IMR-90 (cell line): ENCODE measurements at regions not wholly inside any gene's neighbourhood (a gene's known extent, or its start where the extent isn't known, plus 50 kb on each side); places are given as distances from the start of the nearest gene placed in this dataset.

Experiments
- ATAC-seq: fragments of 200-7000 bp; cut with Tn5 transposase; 2 replicates; pipeline ENCODE4 v1.9.1; 2020; ENCODE audit warnings: low read depth, mild to moderate bottlenecking, moderate library complexity
- BruUV-seq: library from RNA; stranded (reverse); fragments of 400-500 nt; replicated peaks from 2 replicates; lab custom pipeline; 2021; lab: Mats Ljungman, UMichigan
- CTCF ChIA-PET: fragments of 300-600 bp; formaldehyde crosslinking; extraction: SDS; loops from one replicate; lab custom pipeline; 2021; ENCODE audit warnings: antibody characterized with exemption; lab: Yijun Ruan, JAX
- POLR2A ChIA-PET: fragments of 300-600 bp; sonication (Branson Sonifier 250); formaldehyde crosslinking; loops from one replicate; lab custom pipeline; 2022; ENCODE audit warnings: antibody characterized with exemption; ENCODE audit not compliant: unreplicated experiment; lab: Charles Lee
- DNase-seq: peaks from one replicate; pipeline ENCODE4 v3.0.0; 2013
- H2AFZ ChIP-seq: replicated peaks from 2 replicates; pipeline ENCODE3; 2013; ENCODE audit warnings: low read length, mild to moderate bottlenecking; ENCODE audit not compliant: poor library complexity
- H2AK5ac ChIP-seq: 2 replicates; pipeline ENCODE4 v1.6.1; 2013; ENCODE audit warnings: low read depth, low read length, inconsistent platforms
- H2AK9ac ChIP-seq: replicated peaks from 2 replicates; pipeline ENCODE3; 2013; ENCODE audit warnings: mild to moderate bottlenecking, low read depth, low read length, moderate library complexity; ENCODE audit not compliant: poor library complexity
- H2BK120ac ChIP-seq: 2 replicates; pipeline ENCODE4 v1.6.1; 2013; ENCODE audit warnings: low read depth, low read length, inconsistent platforms
- H2BK15ac ChIP-seq: 3 replicates; pipeline ENCODE4 v1.6.1; 2013; ENCODE audit warnings: low read depth, low read length, inconsistent platforms
- H2BK20ac ChIP-seq: 2 replicates; pipeline ENCODE4 v1.6.1; 2013; ENCODE audit warnings: low read depth, mild to moderate bottlenecking, inconsistent platforms, low read length, moderate library complexity
- H2BK5ac ChIP-seq: 2 replicates; pipeline ENCODE4 v1.6.1; 2013; ENCODE audit warnings: mild to moderate bottlenecking, low read depth, low read length, inconsistent platforms; ENCODE audit not compliant: poor library complexity, severe bottlenecking
- H3K14ac ChIP-seq: replicated peaks from 2 replicates; pipeline ENCODE4 v1.6.1; 2013; ENCODE audit warnings: low read depth, low read length, inconsistent platforms
- H3K18ac ChIP-seq: 2 replicates; pipeline ENCODE4 v1.6.1; 2013; ENCODE audit warnings: low read depth, low read length, control low read depth
- H3K23ac ChIP-seq: 2 replicates; pipeline ENCODE4 v1.6.1; 2013; ENCODE audit warnings: low read depth, low read length, inconsistent platforms
- H3K27ac ChIP-seq: 2 replicates; pipeline ENCODE4 v1.5.1; 2013; ENCODE audit warnings: mild to moderate bottlenecking, control low read depth, low read length; ENCODE audit not compliant: insufficient read depth
- H3K27me3 ChIP-seq: 2 replicates; pipeline ENCODE4 v1.6.1; 2013; ENCODE audit warnings: low read length; ENCODE audit not compliant: control insufficient read depth, insufficient read depth
- H3K36me3 ChIP-seq: 2 replicates; pipeline ENCODE4 v1.6.1; 2013; ENCODE audit warnings: low read length, mixed read lengths; ENCODE audit not compliant: control insufficient read depth, insufficient read depth
- H3K4ac ChIP-seq: 2 replicates; pipeline ENCODE4 v1.6.1; 2013; ENCODE audit warnings: low read depth, low read length, inconsistent platforms
- H3K4me1 ChIP-seq: 2 replicates; pipeline ENCODE4 v1.6.1; 2013; ENCODE audit warnings: low read length, mixed read lengths; ENCODE audit not compliant: control insufficient read depth, insufficient read depth
- H3K4me2 ChIP-seq: 2 replicates; pipeline ENCODE4 v1.6.1; 2013; ENCODE audit warnings: low read depth, mild to moderate bottlenecking, control low read depth, low read length, moderate library complexity
- H3K4me3 ChIP-seq: 2 replicates; pipeline ENCODE4 v1.5.1; 2013; ENCODE audit warnings: low read depth, mild to moderate bottlenecking, control low read depth, low read length, moderate library complexity; ENCODE audit not compliant: insufficient read depth
- H3K56ac ChIP-seq: 2 replicates; pipeline ENCODE4 v1.6.1; 2013; ENCODE audit warnings: low read length, inconsistent platforms; ENCODE audit not compliant: insufficient read depth; ENCODE audit errors: extremely low read depth
- H3K79me1 ChIP-seq, 2 experiments: 2 replicates each; pipeline ENCODE4 v1.6.1; 2013; ENCODE audit warnings: low read length in 2 of 2, inconsistent platforms in 1 of 2, low read depth in 1 of 2
- H3K9ac ChIP-seq: 2 replicates; pipeline ENCODE4 v1.6.1; 2013; ENCODE audit warnings: low read depth, low read length, control low read depth
- H3K9me1 ChIP-seq: 2 replicates; pipeline ENCODE4 v1.6.1; 2013; ENCODE audit warnings: low read length, inconsistent platforms; ENCODE audit not compliant: insufficient read depth
- H3K9me3 ChIP-seq: 2 replicates; pipeline ENCODE4 v1.6.1; 2013; ENCODE audit warnings: low read length; ENCODE audit not compliant: control insufficient read depth, insufficient read depth
- H4K20me1 ChIP-seq: 2 replicates; pipeline ENCODE4 v1.6.1; 2013; ENCODE audit warnings: low read length, inconsistent platforms; ENCODE audit not compliant: insufficient read depth
- H4K5ac ChIP-seq: 2 replicates; pipeline ENCODE4 v1.6.1; 2013; ENCODE audit warnings: mild to moderate bottlenecking, low read depth, low read length, control low read depth
- H4K8ac ChIP-seq, 2 experiments: 2 replicates each; pipeline ENCODE4 v1.6.1; 2013; ENCODE audit warnings: low read depth in 2 of 2, low read length in 2 of 2, control low read depth in 1 of 2, inconsistent platforms in 1 of 2
- H4K91ac ChIP-seq: 2 replicates; pipeline ENCODE4 v1.6.1; 2013; ENCODE audit warnings: low read depth, low read length, inconsistent platforms; ENCODE audit not compliant: insufficient read depth
- BHLHE40 ChIP-seq: fragments of 150-350 bp; IDR thresholded peaks from 2 replicates; pipeline ENCODE4 v1.6.1; 2016; ENCODE audit warnings: mild to moderate bottlenecking, low read depth, low read length
- CEBPB ChIP-seq: IDR thresholded peaks from 2 replicates; pipeline ENCODE4 v1.6.1; 2012; ENCODE audit warnings: low read depth, low read length, improper control_type of control experiment
- CHD1 ChIP-seq: IDR thresholded peaks from 2 replicates; pipeline ENCODE4 v1.6.1; 2012; ENCODE audit warnings: low read depth, low read length, improper control_type of control experiment
- FOS ChIP-seq: fragments of 150-350 bp; IDR thresholded peaks from 2 replicates; pipeline ENCODE4 v1.6.1; 2016; ENCODE audit warnings: low read depth, low read length
- MAFK ChIP-seq: IDR thresholded peaks from 2 replicates; pipeline ENCODE4 v1.6.1; 2012; ENCODE audit warnings: low read depth, low read length, improper control_type of control experiment
- MAZ ChIP-seq: IDR thresholded peaks from 2 replicates; pipeline ENCODE4 v1.6.1; 2012; ENCODE audit warnings: low read depth, mild to moderate bottlenecking, low read length, improper control_type of control experiment, moderate library complexity, borderline replicate concordance
- MXI1 ChIP-seq: IDR thresholded peaks from 2 replicates; pipeline ENCODE4 v1.6.1; 2012; ENCODE audit warnings: low read depth, mild to moderate bottlenecking, low read length, moderate library complexity, borderline replicate concordance
- NFE2L2 ChIP-seq: fragments of 150-350 bp; IDR thresholded peaks from 2 replicates; pipeline ENCODE4 v1.6.1; 2016; ENCODE audit warnings: low read depth, mild to moderate bottlenecking, low read length
- POLR2A ChIP-seq: IDR thresholded peaks from 2 replicates; pipeline ENCODE4 v1.6.1; 2012; ENCODE audit warnings: mild to moderate bottlenecking, low read depth, low read length
- RAD21 ChIP-seq: IDR thresholded peaks from 2 replicates; pipeline ENCODE4 v1.6.1; 2012; ENCODE audit warnings: low read length, improper control_type of control experiment
- RCOR1 ChIP-seq: IDR thresholded peaks from 2 replicates; pipeline ENCODE4 v1.6.1; 2012; ENCODE audit warnings: mild to moderate bottlenecking, low read length, improper control_type of control experiment; ENCODE audit not compliant: insufficient replicate concordance
- RFX5 ChIP-seq: IDR thresholded peaks from 2 replicates; pipeline ENCODE4 v1.8.0; 2012; ENCODE audit warnings: low read depth, mild to moderate bottlenecking, low read length, moderate library complexity
- SMC3 ChIP-seq: fragments of 150-350 bp; IDR thresholded peaks from 2 replicates; pipeline ENCODE4 v1.6.1; 2016; ENCODE audit warnings: low read depth, mild to moderate bottlenecking, antibody characterized with exemption, low read length, moderate library complexity
- USF2 ChIP-seq: fragments of 150-350 bp; IDR thresholded peaks from 2 replicates; pipeline ENCODE4 v1.6.1; 2017; ENCODE audit warnings: mild to moderate bottlenecking, antibody characterized with exemption, low read length, low read depth
- WGBS, 2 experiments: methylation state at CpG; one replicate each; pipeline versions ENCODE4 v1.1.5 to v1.1.7; 2013; ENCODE audit warnings: missing lambda C conversion rate in 2 of 2; ENCODE audit not compliant: insufficient read length in 1 of 2; ENCODE audit errors: extremely low coverage in 2 of 2; 5-methylcytosine and 5-hydroxymethylcytosine counted together
- dilution Hi-C: fragments of 300-500 bp; cut with HindIII; formaldehyde crosslinking; loops from one replicate; pipeline ENCODE4 v1.14.3; 2018; ENCODE audit warnings: low sequenced_read_pairs; ENCODE audit not compliant: unreplicated experiment
- in situ Hi-C: fragments of 300-500 bp; cut with MboI; formaldehyde crosslinking; loops from 3 replicates; pipeline ENCODE4 v1.14.3; 2019; ENCODE audit warnings: low sequenced_read_pairs, inconsistent platforms, mixed read lengths
- intact Hi-C: fragments of 100-400 bp; cut with micrococcal nuclease; formaldehyde crosslinking; loops from 2 replicates; pipeline ENCODE4 v1.10.0; 2022
- TF ChIP-seq, protein P1 (sequence below): conservative IDR thresholded peaks from 2 replicates; pipeline ENCODE4 v1.5.1; 2012; ENCODE audit warnings: mild to moderate bottlenecking, low read depth, low read length, improper control_type of control experiment
- TF ChIP-seq, protein P2 (sequence below): fragments of 150-350 bp; IDR thresholded peaks from 2 replicates; pipeline ENCODE4 v1.6.1; 2016; ENCODE audit warnings: low read depth, mild to moderate bottlenecking, low read length, moderate library complexity, borderline replicate concordance

- POLR2A ChIA-PET: no interaction called here
- Histone ChIP-seq H3K9me3 (no peaks in the 10 kb centered on the region), H3K4me2 (no peak overlapping the region), H3K18ac (no peak overlapping the region), H4K8ac (no peak overlapping the region), H2BK120ac (no peak overlapping the region), H4K91ac (no peak overlapping the region), H3K27me3 (no peaks in the 10 kb centered on the region), H2BK5ac (no peak overlapping the region), H3K23ac (no peak overlapping the region), H2AFZ (no peak overlapping the region), H3K4me3 (no peak overlapping the region), H3K9ac (no peak overlapping the region), H4K5ac (no peak overlapping the region), H2BK20ac (no peak overlapping the region), H3K4me1 (no peaks in the 10 kb centered on the region), H3K4ac (no peak overlapping the region), H4K20me1 (no peaks in the 10 kb centered on the region), H3K36me3 (no peaks in the 10 kb centered on the region), H3K56ac (no peak overlapping the region), H3K14ac (no peak overlapping the region), H2AK9ac (no peak overlapping the region), H3K27ac (no peak overlapping the region), H2BK15ac (no peak overlapping the region), H3K79me1 (no peaks in the 10 kb centered on the region), H2AK5ac (no peak overlapping the region), H3K9me1 (peaks cover 2% of the 10 kb centered on the region)
- WGBS, 2 experiments: 70% methylated on average over 4 of the region's 9 CpGs; no CpG with 5 or more reads in 1 of the 2 experiments
- CTCF ChIA-PET: interaction anchor here (1.0 kb wide), 1 partner anchor 22 kb away, joined by 3 read pairs; no protein-coding TSS in a partner anchor
- BruUV-seq: no TSS peak
- in situ Hi-C loops (no loop called here), intact Hi-C loops (loop anchor here (5.0 kb wide), 1 partner anchor 670 kb away; no protein-coding TSS in a partner anchor), dilution Hi-C loops (no loop called here)
- TF ChIP-seq MAZ (no peak), POLR2A (no peak), NFE2L2 (no peak), FOS (no peak), SMC3 (no peak), BHLHE40 (no peak), USF2 (no peak), RFX5 (no peak), CEBPB (no peak), MAFK (no peak), RAD21 (no peak), RCOR1 (no peak), CHD1 (no peak), MXI1 (no peak)
- TF ChIP-seq, protein P1, sequence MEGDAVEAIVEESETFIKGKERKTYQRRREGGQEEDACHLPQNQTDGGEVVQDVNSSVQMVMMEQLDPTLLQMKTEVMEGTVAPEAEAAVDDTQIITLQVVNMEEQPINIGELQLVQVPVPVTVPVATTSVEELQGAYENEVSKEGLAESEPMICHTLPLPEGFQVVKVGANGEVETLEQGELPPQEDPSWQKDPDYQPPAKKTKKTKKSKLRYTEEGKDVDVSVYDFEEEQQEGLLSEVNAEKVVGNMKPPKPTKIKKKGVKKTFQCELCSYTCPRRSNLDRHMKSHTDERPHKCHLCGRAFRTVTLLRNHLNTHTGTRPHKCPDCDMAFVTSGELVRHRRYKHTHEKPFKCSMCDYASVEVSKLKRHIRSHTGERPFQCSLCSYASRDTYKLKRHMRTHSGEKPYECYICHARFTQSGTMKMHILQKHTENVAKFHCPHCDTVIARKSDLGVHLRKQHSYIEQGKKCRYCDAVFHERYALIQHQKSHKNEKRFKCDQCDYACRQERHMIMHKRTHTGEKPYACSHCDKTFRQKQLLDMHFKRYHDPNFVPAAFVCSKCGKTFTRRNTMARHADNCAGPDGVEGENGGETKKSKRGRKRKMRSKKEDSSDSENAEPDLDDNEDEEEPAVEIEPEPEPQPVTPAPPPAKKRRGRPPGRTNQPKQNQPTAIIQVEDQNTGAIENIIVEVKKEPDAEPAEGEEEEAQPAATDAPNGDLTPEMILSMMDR: no peak
- TF ChIP-seq, protein P2, sequence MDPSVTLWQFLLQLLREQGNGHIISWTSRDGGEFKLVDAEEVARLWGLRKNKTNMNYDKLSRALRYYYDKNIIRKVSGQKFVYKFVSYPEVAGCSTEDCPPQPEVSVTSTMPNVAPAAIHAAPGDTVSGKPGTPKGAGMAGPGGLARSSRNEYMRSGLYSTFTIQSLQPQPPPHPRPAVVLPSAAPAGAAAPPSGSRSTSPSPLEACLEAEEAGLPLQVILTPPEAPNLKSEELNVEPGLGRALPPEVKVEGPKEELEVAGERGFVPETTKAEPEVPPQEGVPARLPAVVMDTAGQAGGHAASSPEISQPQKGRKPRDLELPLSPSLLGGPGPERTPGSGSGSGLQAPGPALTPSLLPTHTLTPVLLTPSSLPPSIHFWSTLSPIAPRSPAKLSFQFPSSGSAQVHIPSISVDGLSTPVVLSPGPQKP: no peak
- no peak for ATAC-seq
- no peak for DNase-seq
These were observed 101.2 kb upstream of the ARMC2 start for GRCh38 chr6:108746836-108747575.
